ENCODE measurements at regions not wholly inside any gene's neighbourhood (a gene's known extent, or its start where the extent isn't known, plus 50 kb on each side); places are given as distances from the start of the nearest gene placed in this dataset.

- DNase-seq = no peak
Measured at GRCh38 chr11:92626624-92627023, 342.8 kb upstream of the MTNR1B start.

- no peak for DNase-seq
Measured at GRCh38 chr11:92627615-92628256, 341.7 kb upstream of the MTNR1B start.

- no peak for DNase-seq
Measured at GRCh38 chr11:92628401-92629292, 340.8 kb upstream of the MTNR1B start.

- DNase-seq = no peak
Measured at GRCh38 chr11:92632495-92632894, 337.0 kb upstream of the MTNR1B start.

- DNase-seq = no peak
Measured at GRCh38 chr11:92633820-92634219, 335.6 kb upstream of the MTNR1B start.

GRCh38 chr11:92636543-92637188 lies 332.8 kb upstream of the MTNR1B start:
- DNase-seq = no peak

GRCh38 chr11:92638678-92639077 lies 330.8 kb upstream of the MTNR1B start:
- DNase-seq = no peak

- DNase-seq = no peak
Measured at GRCh38 chr11:92642177-92642931, 327.1 kb upstream of the MTNR1B start.

- no peak for DNase-seq
Measured at GRCh38 chr11:92643827-92644226, 325.6 kb upstream of the MTNR1B start.

GRCh38 chr11:92644595-92645445 lies 324.6 kb upstream of the MTNR1B start:
- no peak for DNase-seq

GRCh38 chr11:92651159-92651558 lies 318.3 kb upstream of the MTNR1B start:
- no peak for DNase-seq

- no peak for DNase-seq
Measured at GRCh38 chr11:92653454-92653853, 316.0 kb upstream of the MTNR1B start.

GRCh38 chr11:92656783-92657182 lies 312.7 kb upstream of the MTNR1B start:
- no peak for DNase-seq

GRCh38 chr11:92657226-92657625 lies 312.2 kb upstream of the MTNR1B start:
- DNase-seq = no peak

- DNase-seq = no peak
Measured at GRCh38 chr11:92658733-92659132, 310.7 kb upstream of the MTNR1B start.

- no peak for DNase-seq
Measured at GRCh38 chr11:92659793-92660192, 309.7 kb upstream of the MTNR1B start.

- no peak for DNase-seq
Measured at GRCh38 chr11:92662601-92663360, 306.7 kb upstream of the MTNR1B start.

- DNase-seq = no peak
Measured at GRCh38 chr11:92663539-92663938, 305.9 kb upstream of the MTNR1B start.

- no peak for DNase-seq
Measured at GRCh38 chr11:92667486-92668152, 301.8 kb upstream of the MTNR1B start.

GRCh38 chr11:92670308-92670890 lies 299.1 kb upstream of the MTNR1B start:
- no peak for DNase-seq

Data from NCI-H1048 (cell line).